Upper lobe of right lung (tissue), 1 donor: ENCODE measurements at regions not wholly inside any gene's neighbourhood (a gene's known extent, or its start where the extent isn't known, plus 50 kb on each side); places are given as distances from the start of the nearest gene placed in this dataset.

Source experiments
- ATAC-seq: fragments of 200-7000 bp; cut with Tn5 transposase; one replicate; pipeline ENCODE4 v1.9.1; 2020; ENCODE audit warnings: mild to moderate bottlenecking, moderate library complexity
- DNase-seq: peaks from one replicate; pipeline ENCODE4 v3.0.0-alpha.2; 2020
- H3K27ac ChIP-seq: fragments of 200-600 bp; one replicate; pipeline ENCODE4 v1.8.0; 2022
- H3K27me3 ChIP-seq: fragments of 200-600 bp; one replicate; pipeline ENCODE4 v1.8.0; 2022; ENCODE audit warnings: mild to moderate bottlenecking
- H3K36me3 ChIP-seq: fragments of 200-600 bp; one replicate; pipeline ENCODE4 v1.8.0; 2022
- H3K4me1 ChIP-seq: fragments of 200-600 bp; one replicate; pipeline ENCODE4 v1.8.0; 2022
- H3K4me3 ChIP-seq: fragments of 200-600 bp; one replicate; pipeline ENCODE4 v1.8.0; 2022; ENCODE audit warnings: mild to moderate bottlenecking
- H3K9me3 ChIP-seq: fragments of 200-600 bp; one replicate; pipeline ENCODE4 v1.8.0; 2022
- intact Hi-C: fragments of 100-400 bp; cut with DNase I; formaldehyde crosslinking; loops from one replicate; pipeline ENCODE4 v1.11.0; 2022
- TF ChIP-seq, protein P1 (sequence below): fragments of 200-600 bp; IDR thresholded peaks from one replicate; pipeline ENCODE4 v1.8.0; 2022; ENCODE audit warnings: antibody characterized with exemption
- donor health status: DM: no; HTN: yes; CAD: no; lungs with severe emphysema.

DNA sequence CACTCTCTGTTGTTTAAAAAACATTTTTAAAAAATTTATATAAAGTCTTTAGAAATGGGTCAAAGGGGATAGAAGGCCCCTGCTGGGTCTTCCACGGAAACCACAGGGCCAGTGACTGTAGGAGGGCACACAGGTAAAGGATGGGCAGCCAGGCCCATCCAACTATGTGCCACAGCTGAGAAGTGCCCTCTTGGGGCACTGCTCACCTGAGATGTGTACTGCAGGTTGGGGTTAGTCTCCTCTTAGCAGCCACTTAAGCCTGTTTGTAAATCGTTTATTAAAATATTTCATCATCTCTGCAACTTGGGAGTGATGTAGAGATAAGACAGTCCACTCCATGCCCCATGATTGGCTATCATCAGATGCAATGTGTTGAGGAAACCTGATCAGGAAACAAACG is 222.4 kb downstream of the DIRAS2 start:
- Histone ChIP-seq H3K27me3 (no peaks in the 10 kb centered on the region), H3K9me3 (no peaks in the 10 kb centered on the region), H3K4me1 (no peaks in the 10 kb centered on the region), H3K27ac (no peak overlapping the region), H3K36me3 (no peaks in the 10 kb centered on the region), H3K4me3 (no peak overlapping the region)
- intact Hi-C loops: no loop called here
- no peak for DNase-seq
- peak; percentile 56 for ATAC-seq
- TF ChIP-seq, protein P1, sequence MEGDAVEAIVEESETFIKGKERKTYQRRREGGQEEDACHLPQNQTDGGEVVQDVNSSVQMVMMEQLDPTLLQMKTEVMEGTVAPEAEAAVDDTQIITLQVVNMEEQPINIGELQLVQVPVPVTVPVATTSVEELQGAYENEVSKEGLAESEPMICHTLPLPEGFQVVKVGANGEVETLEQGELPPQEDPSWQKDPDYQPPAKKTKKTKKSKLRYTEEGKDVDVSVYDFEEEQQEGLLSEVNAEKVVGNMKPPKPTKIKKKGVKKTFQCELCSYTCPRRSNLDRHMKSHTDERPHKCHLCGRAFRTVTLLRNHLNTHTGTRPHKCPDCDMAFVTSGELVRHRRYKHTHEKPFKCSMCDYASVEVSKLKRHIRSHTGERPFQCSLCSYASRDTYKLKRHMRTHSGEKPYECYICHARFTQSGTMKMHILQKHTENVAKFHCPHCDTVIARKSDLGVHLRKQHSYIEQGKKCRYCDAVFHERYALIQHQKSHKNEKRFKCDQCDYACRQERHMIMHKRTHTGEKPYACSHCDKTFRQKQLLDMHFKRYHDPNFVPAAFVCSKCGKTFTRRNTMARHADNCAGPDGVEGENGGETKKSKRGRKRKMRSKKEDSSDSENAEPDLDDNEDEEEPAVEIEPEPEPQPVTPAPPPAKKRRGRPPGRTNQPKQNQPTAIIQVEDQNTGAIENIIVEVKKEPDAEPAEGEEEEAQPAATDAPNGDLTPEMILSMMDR: no peak

DNA sequence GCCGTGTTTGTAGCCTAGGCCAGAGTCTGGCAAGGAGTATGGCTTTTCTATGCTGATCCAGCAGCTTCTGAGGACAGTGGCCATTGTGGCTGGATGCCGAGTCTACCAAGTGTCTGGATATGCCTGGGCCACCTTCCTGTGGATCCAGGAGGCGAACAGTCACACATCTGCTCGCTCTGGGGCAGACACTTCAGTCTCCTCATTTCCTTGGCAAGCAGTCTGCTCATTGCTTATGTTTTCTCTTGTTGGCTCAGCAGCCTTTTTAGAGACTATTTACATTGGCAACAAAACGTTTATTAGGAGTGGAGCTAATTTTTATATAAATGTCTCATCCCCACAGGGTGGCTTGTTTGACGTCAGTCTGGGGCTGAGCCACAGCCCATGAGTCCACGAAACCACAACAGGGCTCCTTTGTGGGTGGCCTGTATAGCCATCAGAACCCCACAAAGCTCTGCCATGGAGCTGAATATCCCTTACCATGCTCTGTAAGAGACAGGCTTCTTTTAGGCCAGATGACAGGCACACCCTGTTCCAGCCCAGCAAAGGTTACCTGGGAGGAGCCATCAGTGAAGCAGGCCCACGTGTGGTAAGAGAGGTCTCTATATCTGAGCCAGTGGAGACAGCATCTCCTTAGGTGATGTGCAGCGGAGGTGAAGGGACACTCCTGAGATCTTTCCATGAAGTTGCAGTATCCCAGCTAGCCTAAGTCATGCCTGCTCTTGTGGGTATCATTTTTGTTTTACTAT is 221.7 kb downstream of the DIRAS2 start:
- TF ChIP-seq, protein P1: no peak
- Histone ChIP-seq H3K36me3 (no peaks in the 10 kb centered on the region), H3K4me3 (no peak overlapping the region), H3K27ac (no peak overlapping the region), H3K27me3 (no peaks in the 10 kb centered on the region), H3K4me1 (no peaks in the 10 kb centered on the region), H3K9me3 (no peaks in the 10 kb centered on the region)
- ATAC-seq (peak; percentile 17), DNase-seq (no peak)
- intact Hi-C loops: no loop called here

DNA sequence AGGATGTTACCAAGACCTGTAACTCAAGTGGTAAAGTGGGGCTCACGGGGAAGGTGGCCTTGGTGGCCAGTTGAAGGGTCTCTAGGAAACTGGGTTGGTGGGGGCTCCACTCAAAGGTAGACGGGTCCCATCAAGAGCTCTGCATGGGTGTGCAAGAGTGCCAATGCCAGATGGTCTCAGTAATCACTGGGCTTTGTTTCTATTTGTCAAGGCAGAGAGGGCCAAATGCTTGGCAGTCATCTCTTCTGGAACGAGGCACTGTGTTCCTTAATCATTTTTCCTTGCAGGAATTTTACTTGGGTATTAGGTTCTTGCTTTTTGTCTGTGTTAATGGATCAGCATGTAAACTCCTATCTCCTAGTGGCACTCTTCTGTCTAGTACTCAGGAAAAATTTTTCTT is 220.8 kb downstream of the DIRAS2 start:
- ATAC-seq: no peak
- intact Hi-C loops: no loop called here

GRCh38 chr9:90423661-90424193 is 218.9 kb downstream of the DIRAS2 start:
- DNase-seq (no peak), ATAC-seq (peak; percentile 32)
- Histone ChIP-seq H3K9me3 (no peaks in the 10 kb centered on the region), H3K4me3 (no peak overlapping the region), H3K4me1 (no peaks in the 10 kb centered on the region), H3K27ac (no peak overlapping the region), H3K27me3 (no peaks in the 10 kb centered on the region), H3K36me3 (no peaks in the 10 kb centered on the region)
- intact Hi-C loops: no loop called here
- TF ChIP-seq, protein P1: no peak

More for the DNA sequence above, 220.8 kb downstream of the DIRAS2 start:
- Histone ChIP-seq H3K27me3 (no peaks in the 10 kb centered on the region), H3K4me3 (no peak overlapping the region), H3K9me3 (no peaks in the 10 kb centered on the region), H3K36me3 (no peaks in the 10 kb centered on the region), H3K4me1 (no peaks in the 10 kb centered on the region), H3K27ac (no peak overlapping the region)
- TF ChIP-seq, protein P1: no peak
- no peak for DNase-seq

GRCh38 chr9:90428517-90428916 is 214.1 kb downstream of the DIRAS2 start:
- intact Hi-C loops: no loop called here
- Histone ChIP-seq H3K4me3 (no peak overlapping the region), H3K27ac (no peak overlapping the region), H3K27me3 (no peaks in the 10 kb centered on the region), H3K9me3 (no peaks in the 10 kb centered on the region), H3K36me3 (no peaks in the 10 kb centered on the region), H3K4me1 (no peaks in the 10 kb centered on the region)
- ATAC-seq: no peak
- DNase-seq: no peak
- TF ChIP-seq, protein P1: no peak
